ENCODE measurements at regions not wholly inside any gene's neighbourhood (a gene's known extent, or its start where the extent isn't known, plus 50 kb on each side); places are given as distances from the start of the nearest gene placed in this dataset.
A peak's percentile ranks its signal among the peaks of the same experiment; 100 is the strongest.

DNA sequence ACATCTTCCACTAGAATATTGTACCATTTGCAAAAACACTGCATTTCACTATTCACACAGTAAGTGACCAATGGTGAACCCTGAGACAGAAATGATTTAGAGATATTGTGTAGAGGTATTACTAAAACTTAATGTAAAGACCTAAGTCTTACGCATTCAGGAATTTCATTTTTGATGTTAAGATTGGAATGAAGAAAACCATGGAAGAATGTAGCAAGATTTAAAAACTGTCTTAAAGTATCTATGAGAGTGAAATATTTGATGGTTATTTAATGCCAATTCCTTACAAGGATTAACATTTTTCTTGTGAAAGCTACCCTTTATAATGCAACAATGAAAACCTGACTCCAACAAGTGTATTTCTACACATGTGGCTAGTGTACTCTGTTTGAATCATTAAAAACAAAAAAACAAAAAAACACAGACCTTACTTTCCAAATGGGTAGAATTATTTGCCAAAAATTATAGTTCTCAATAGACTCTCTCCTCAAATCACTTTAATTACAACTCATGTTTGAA, 172.0 kb downstream of the NNT start:
- no peak for DNase-seq (ENCODE audit: low read depth)
- H3K4me3 ChIP-seq (ENCODE audit: low read length): no peak overlapping the region
- TF ChIP-seq, protein P1, sequence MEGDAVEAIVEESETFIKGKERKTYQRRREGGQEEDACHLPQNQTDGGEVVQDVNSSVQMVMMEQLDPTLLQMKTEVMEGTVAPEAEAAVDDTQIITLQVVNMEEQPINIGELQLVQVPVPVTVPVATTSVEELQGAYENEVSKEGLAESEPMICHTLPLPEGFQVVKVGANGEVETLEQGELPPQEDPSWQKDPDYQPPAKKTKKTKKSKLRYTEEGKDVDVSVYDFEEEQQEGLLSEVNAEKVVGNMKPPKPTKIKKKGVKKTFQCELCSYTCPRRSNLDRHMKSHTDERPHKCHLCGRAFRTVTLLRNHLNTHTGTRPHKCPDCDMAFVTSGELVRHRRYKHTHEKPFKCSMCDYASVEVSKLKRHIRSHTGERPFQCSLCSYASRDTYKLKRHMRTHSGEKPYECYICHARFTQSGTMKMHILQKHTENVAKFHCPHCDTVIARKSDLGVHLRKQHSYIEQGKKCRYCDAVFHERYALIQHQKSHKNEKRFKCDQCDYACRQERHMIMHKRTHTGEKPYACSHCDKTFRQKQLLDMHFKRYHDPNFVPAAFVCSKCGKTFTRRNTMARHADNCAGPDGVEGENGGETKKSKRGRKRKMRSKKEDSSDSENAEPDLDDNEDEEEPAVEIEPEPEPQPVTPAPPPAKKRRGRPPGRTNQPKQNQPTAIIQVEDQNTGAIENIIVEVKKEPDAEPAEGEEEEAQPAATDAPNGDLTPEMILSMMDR (IDR thresholded peaks at IDR 0.05; ENCODE audit: insufficient read depth, low read depth, low read length, missing control alignments): no peak

DNA sequence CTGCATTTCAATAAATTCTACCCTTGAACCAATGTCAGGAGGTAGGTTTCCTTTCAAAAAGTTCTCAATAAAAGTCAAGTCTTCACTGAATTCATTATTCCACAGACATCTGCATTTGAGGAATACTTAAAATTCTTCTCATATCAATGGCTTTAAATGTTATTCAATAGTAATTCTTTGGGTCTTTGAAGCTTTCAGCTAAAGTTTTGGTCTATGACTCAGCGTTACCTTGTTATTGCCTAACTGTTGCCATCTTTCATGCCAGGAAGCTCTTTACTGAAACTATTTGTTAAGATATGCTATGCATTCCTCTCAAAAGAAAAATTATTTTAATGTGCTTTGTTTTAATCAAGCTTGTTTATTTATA, 170.5 kb downstream of the NNT start:
- no peak overlapping the region for H3K4me3 ChIP-seq (ENCODE audit: low read length)
- peak; percentile 80 for DNase-seq (ENCODE audit: low read depth)
- TF ChIP-seq, protein P1 (IDR thresholded peaks at IDR 0.05; ENCODE audit: insufficient read depth, low read depth, low read length, missing control alignments): no peak

DNA sequence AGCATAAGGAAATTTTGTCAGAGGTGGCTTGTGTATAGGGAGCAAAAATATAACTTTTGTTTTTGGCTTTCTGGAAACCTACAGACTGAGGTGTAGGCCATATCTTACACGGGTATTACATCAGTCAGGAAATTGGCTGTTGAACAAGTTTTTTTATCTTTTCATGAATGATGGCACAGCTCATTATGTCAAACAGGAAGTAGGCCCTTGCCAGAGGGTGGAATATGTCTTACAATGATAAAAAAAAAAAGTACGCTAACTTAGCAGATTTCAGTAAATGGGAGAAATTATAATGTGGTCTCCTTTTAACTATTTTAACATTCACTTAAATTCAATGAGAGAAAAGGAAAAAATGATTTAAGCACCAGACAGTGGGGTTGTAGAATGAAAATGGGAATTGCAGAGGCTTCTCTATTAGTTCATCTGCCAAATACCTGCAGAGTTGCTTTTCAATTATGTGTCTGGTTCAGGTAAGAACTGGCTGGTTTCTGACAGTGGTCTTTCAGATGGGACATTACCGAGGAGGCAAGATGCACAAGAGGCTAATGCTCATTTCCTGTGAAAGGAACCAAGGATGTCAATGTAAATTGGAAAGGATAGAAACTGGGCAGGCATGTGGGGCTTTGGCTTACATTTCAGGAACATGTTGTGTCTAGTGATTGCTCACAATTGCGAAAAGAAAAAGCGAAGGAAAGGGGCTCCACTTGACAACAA, 169.9 kb downstream of the NNT start:
- no peak overlapping the region for H3K4me3 ChIP-seq (ENCODE audit: low read length)
- DNase-seq (ENCODE audit: low read depth): peak; percentile 87
- TF ChIP-seq, protein P1 (IDR thresholded peaks at IDR 0.05; ENCODE audit: insufficient read depth, low read depth, low read length, missing control alignments): no peak

DNA sequence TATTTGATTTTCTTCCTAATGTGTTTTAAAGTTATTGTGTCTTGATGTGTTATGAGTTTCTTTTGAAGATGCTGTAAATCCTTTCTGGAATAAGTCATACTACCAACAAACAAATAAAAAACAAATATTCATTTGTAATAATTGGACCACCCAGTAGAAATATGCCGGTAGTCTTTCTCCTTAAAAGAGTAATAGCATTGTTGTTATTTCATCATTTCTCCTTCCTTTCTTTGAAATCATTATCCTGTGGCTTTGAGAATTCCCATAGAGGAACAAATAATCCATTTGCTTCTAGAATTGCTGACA, 169.4 kb downstream of the NNT start:
- TF ChIP-seq, protein P1 (IDR thresholded peaks at IDR 0.05; ENCODE audit: insufficient read depth, low read depth, low read length, missing control alignments): no peak
- no peak overlapping the region for H3K4me3 ChIP-seq (ENCODE audit: low read length)
- DNase-seq (ENCODE audit: low read depth): no peak

DNA sequence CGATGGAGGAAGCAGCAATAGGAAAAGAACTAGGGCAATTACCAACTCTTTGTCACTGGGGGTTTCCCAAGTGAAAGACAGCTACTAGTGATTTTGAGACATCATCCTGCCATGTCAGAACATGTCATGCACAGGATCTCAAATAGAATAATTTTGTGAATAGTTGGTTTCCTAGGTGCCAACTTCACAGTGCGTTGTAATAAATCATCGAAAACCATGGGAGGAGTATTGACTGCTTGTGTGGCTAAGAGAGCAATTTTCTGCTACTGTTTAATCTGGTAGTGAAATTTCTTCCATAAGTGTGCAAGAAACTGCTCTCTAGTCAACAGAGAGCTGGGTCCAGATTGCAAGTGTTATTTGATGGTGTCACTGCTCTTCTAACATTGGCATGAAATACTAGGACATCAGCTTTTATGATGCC, 168.6 kb downstream of the NNT start:
- peak; percentile 93 for DNase-seq (ENCODE audit: low read depth)
- TF ChIP-seq, protein P1 (IDR thresholded peaks at IDR 0.05; ENCODE audit: insufficient read depth, low read depth, low read length, missing control alignments): no peak
- no peak overlapping the region for H3K4me3 ChIP-seq (ENCODE audit: low read length)

DNA sequence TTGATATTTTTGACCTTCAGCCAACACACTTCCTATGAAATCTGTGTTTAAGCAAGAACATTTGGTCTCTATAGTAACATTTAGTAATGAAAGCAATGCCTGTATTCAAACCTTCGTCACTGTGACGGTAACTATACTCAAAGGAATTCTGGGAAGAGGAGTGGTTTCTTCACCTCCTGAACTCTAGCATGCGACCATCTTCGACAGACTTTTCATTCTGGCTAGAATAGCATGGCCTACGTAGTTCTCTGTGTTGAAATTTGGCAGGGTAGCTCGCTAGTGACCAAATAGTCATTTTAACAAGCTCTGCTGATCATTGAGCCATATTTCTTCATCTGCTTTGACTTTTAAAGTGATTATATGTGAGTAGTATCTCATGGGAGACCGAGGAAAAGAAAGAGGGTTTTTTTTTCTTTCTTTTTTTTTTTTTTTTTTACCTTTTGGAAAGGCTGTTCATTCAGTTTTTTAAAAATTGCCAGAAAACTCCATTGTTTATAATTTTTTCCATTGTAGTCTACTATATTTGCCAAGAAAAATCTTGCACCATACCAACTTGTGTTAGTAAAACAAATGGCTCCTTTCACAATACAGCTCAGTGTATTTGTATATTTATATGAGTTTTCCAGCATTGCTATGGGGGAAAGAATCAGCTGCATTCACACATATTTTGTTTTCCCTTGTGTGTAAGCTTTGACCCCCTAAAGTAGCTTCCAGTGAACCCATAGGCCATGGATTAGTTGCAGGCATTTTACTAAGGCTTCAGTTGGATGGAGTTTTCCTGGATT, 166.8 kb downstream of the NNT start:
- no peak for DNase-seq (ENCODE audit: low read depth)
- TF ChIP-seq, protein P1 (IDR thresholded peaks at IDR 0.05; ENCODE audit: insufficient read depth, low read depth, low read length, missing control alignments): no peak
- no peak overlapping the region for H3K4me3 ChIP-seq (ENCODE audit: low read length)
